BJ (cell line): ENCODE measurements at regions not wholly inside any gene's neighbourhood (a gene's known extent, or its start where the extent isn't known, plus 50 kb on each side); places are given as distances from the start of the nearest gene placed in this dataset.

Source experiments
- CTCF ChIA-PET: fragments of 350-600 bp; formaldehyde crosslinking; extraction: SDS; loops from one replicate; lab custom pipeline; 2021; ENCODE audit warnings: antibody characterized with exemption, inconsistent platforms; lab: Yijun Ruan, JAX
- POLR2A ChIA-PET: fragments of 300-600 bp; sonication (Branson Sonifier 250); formaldehyde crosslinking; extraction: SDS; loops from one replicate; lab custom pipeline; 2021; ENCODE audit warnings: antibody characterized with exemption; lab: Charles Lee
- DNase-seq: peaks from one replicate; pipeline ENCODE4 v3.0.0-alpha.2; 2011; ENCODE audit warnings: low read depth
- H3K27me3 ChIP-seq: 2 replicates; pipeline ENCODE4 v1.6.0; 2011; ENCODE audit warnings: low read length; ENCODE audit not compliant: control insufficient read depth, insufficient read depth
- H3K36me3 ChIP-seq: 2 replicates; pipeline ENCODE4 v1.5.1; 2011; ENCODE audit warnings: low read length; ENCODE audit not compliant: control insufficient read depth, insufficient read depth
- H3K4me3 ChIP-seq: 2 replicates; pipeline ENCODE4 v1.5.1; 2011; ENCODE audit warnings: low read depth, mild to moderate bottlenecking, control low read depth, low read length
- TF ChIP-seq, protein P1 (sequence below): IDR thresholded peaks from 2 replicates; pipeline ENCODE4 v1.5.1; 2011; ENCODE audit warnings: low read depth, mild to moderate bottlenecking, control low read depth, inconsistent platforms, low read length, moderate library complexity; ENCODE audit not compliant: insufficient read depth

DNA sequence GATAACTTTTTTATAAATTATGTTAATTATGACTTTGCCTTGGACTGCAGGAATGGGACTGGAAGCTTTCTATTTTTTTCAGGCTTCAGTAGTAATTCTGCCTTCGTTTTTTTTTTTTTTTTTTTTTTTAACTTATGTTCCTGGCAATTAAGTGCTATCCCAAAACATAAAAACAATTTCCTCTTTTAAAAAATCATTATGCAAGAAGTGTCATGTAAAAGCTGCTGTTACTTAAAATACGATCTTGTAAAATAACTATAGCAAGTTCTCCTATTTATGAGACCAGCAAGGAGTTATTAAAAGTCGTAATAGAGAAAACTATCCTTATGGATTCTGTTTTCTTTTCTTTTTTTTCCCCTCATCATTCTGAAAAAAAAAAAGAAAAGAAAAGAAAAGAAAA, 106.6 kb upstream of the FOXN2 start:
- ChIA-PET CTCF (no interaction called here), POLR2A (interaction anchor here (0.5 kb wide), 1 partner anchor 1454 kb away, joined by 3 read pairs; no protein-coding TSS in a partner anchor)
- TF ChIP-seq, protein P1, sequence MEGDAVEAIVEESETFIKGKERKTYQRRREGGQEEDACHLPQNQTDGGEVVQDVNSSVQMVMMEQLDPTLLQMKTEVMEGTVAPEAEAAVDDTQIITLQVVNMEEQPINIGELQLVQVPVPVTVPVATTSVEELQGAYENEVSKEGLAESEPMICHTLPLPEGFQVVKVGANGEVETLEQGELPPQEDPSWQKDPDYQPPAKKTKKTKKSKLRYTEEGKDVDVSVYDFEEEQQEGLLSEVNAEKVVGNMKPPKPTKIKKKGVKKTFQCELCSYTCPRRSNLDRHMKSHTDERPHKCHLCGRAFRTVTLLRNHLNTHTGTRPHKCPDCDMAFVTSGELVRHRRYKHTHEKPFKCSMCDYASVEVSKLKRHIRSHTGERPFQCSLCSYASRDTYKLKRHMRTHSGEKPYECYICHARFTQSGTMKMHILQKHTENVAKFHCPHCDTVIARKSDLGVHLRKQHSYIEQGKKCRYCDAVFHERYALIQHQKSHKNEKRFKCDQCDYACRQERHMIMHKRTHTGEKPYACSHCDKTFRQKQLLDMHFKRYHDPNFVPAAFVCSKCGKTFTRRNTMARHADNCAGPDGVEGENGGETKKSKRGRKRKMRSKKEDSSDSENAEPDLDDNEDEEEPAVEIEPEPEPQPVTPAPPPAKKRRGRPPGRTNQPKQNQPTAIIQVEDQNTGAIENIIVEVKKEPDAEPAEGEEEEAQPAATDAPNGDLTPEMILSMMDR: no peak
- no peaks in the 10 kb centered on the region for H3K27me3 ChIP-seq
- H3K36me3 ChIP-seq: no peaks in the 10 kb centered on the region
- H3K4me3 ChIP-seq: no peak overlapping the region
- no peak for DNase-seq

DNA sequence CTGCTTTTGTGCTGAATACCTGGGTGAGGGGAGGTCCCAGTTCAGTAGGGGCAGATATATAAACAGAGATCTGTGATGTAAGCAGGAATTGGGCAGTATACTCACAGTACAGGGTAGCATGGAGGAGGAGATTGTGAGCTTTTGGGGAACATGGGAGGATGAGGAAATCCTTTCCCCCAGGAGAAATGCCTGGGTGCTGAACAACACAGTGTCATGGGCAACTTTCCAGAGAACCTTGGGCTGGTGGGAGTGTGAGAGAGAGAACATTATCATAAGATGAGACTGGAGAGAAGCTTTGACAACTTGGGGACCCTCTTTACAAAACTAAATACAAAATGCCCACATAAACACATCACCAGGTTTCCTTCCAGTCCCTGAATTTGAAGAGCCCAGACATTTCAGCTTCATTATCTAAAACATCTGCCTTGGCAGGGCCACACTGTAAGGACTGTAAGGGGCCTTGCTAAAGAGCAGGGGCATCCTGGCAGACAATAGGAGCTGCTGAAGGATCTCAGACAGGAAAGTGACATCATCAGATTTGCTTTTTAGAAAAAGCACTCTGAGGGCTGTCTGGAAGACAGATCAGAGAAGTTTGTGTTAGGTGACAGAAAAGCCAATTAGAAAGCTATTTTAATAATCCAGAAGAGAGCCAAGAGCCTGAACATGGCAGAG, 105.1 kb upstream of the FOXN2 start:
- ChIA-PET CTCF (interaction anchor here (1.9 kb wide), 1 partner anchor 8 kb away, joined by 8 read pairs; no protein-coding TSS in a partner anchor), POLR2A (no interaction called here)
- no peak overlapping the region for H3K4me3 ChIP-seq
- no peaks in the 10 kb centered on the region for H3K27me3 ChIP-seq
- H3K36me3 ChIP-seq: no peaks in the 10 kb centered on the region
- TF ChIP-seq, protein P1: no peak
- no peak for DNase-seq

DNA sequence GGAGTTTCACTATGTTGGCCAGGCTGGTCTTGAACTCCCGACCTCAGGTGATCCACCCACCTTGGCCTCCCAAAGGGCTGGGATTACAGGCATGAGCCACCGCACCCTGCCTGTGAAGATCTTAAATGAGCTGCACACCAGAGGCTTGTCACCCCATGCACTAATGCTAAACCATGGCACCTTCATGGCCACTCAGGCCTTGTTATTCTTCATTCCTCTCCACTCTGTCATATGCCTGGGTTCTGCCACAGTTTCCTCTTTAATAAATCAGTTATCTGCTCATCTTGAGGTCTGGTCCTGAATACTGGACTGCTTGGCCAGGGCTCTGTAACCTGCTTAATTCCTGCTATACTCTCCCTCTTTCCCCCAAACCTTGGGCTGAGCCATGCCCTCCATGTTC, 104.3 kb upstream of the FOXN2 start:
- no peaks in the 10 kb centered on the region for H3K36me3 ChIP-seq
- ChIA-PET CTCF (interaction anchor here (1.9 kb wide), 1 partner anchor 9 kb away, joined by 8 read pairs; no protein-coding TSS in a partner anchor), POLR2A (no interaction called here)
- no peaks in the 10 kb centered on the region for H3K27me3 ChIP-seq
- DNase-seq: no peak
- no peak overlapping the region for H3K4me3 ChIP-seq
- TF ChIP-seq, protein P1: no peak

DNA sequence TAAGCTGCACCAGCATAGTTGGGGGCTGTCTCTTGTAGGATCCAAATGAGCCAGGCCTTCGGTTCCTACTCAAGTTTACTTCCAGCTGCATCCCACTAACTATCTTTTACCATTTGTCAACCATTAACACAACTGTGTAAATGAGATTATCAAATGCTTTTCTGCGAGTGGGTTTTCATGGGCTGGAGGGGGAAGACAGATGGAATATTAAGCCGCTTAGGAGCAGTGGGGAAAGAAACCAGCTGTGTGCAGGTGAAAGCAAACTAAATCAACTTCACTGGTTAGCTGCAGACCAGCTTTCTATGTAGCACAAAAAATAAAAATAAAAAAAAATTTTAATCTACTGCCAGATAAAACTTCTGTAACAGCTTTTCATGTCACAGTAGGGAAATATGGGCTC, 100.8 kb upstream of the FOXN2 start:
- H3K27me3 ChIP-seq: no peaks in the 10 kb centered on the region
- ChIA-PET POLR2A (no interaction called here), CTCF (no interaction called here)

DNA sequence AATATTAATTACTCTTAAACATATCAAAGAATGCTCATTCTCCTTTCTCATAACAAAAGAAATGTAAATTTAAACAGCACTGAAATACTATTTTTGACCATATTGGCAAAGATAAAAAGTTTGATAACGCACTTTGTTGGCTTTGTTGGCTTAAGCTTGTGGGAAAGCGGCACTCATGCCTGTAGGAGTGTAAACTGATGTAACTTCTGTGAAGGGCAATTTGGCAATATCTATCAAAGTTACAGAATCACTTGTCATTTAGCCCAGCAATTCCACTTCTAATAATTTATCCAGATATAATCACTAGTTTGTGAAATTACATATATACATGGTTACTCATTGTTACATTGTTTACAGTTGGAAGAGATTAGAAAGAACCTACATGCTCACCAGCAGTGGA, 96.3 kb upstream of the FOXN2 start:
- H3K27me3 ChIP-seq: no peaks in the 10 kb centered on the region
- POLR2A ChIA-PET: no interaction called here
- no peaks in the 10 kb centered on the region for H3K36me3 ChIP-seq
- H3K4me3 ChIP-seq: no peak overlapping the region
- CTCF ChIA-PET: no interaction called here
- no peak for DNase-seq
- TF ChIP-seq, protein P1: no peak

More for the DNA sequence above, 100.8 kb upstream of the FOXN2 start:
- H3K4me3 ChIP-seq: no peak overlapping the region
- TF ChIP-seq, protein P1: no peak
- no peaks in the 10 kb centered on the region for H3K36me3 ChIP-seq
- no peak for DNase-seq
